HG03103 (cell line): ENCODE measurements at regions not wholly inside any gene's neighbourhood (a gene's known extent, or its start where the extent isn't known, plus 50 kb on each side); places are given as distances from the start of the nearest gene placed in this dataset.
"Not testable (repeated sequence)": the region's sequence is repeated elsewhere in the genome, so short reads cannot be mapped to it uniquely, and the experiment has no call there.

Source experiments
- ATAC-seq: cut with Tn5 transposase; IDR thresholded peaks from one replicate; pipeline ENCODE4 v1.9.1; 2021; ENCODE audit warnings: low read depth; ENCODE audit not compliant: unreplicated experiment

- no peak for ATAC-seq
Measured at GRCh38 chr3:139131951-139132350, 87.3 kb upstream of the PRR23C start.

GRCh38 chr3:139132976-139133375, 88.3 kb upstream of the PRR23C start:
- no peak for ATAC-seq

- no peak for ATAC-seq
Measured at GRCh38 chr3:139134678-139135372, 90.1 kb upstream of the PRR23C start.

- no peak for ATAC-seq
Measured at GRCh38 chr3:139135657-139136056, 91.0 kb upstream of the PRR23C start.

GRCh38 chr3:139136469-139137202, 91.9 kb upstream of the PRR23C start:
- ATAC-seq, result no peak

GRCh38 chr3:139140553-139140952, 95.9 kb upstream of the PRR23C start:
- no peak for ATAC-seq

GRCh38 chr3:139145980-139146379, 101.3 kb upstream of the PRR23C start:
- not testable (repeated sequence) for ATAC-seq

- ATAC-seq, result no peak
Measured at GRCh38 chr3:139151530-139151929, 106.8 kb upstream of the PRR23C start.

- not testable (repeated sequence) for ATAC-seq
Measured at GRCh38 chr3:139153434-139153833, 108.7 kb upstream of the PRR23C start.

GRCh38 chr3:139157161-139157932, 112.7 kb upstream of the PRR23C start:
- ATAC-seq, result no peak

- ATAC-seq, result no peak
Measured at GRCh38 chr3:139159356-139159755, 114.7 kb upstream of the PRR23C start.

GRCh38 chr3:139173372-139174108, 128.8 kb upstream of the PRR23C start:
- ATAC-seq, result no peak

- ATAC-seq, result no peak
Measured at GRCh38 chr3:139180489-139180888, 135.8 kb upstream of the PRR23C start.

- no peak for ATAC-seq
Measured at GRCh38 chr3:139182143-139182542, 137.5 kb upstream of the PRR23C start.

- ATAC-seq, result no peak
Measured at GRCh38 chr3:139182598-139182997, 137.9 kb upstream of the PRR23C start.

GRCh38 chr3:139185527-139185926, 140.8 kb upstream of the PRR23C start:
- no peak for ATAC-seq

- ATAC-seq, result no peak
Measured at GRCh38 chr3:139187154-139187553, 142.5 kb upstream of the PRR23C start.

GRCh38 chr3:139187648-139188047, 143.0 kb upstream of the PRR23C start:
- no peak for ATAC-seq

- ATAC-seq, result no peak
Measured at GRCh38 chr3:139189943-139190342, 145.3 kb upstream of the PRR23C start.

GRCh38 chr3:139194421-139194820, 149.4 kb upstream of the MRPS22 start:
- ATAC-seq, result not testable (repeated sequence)

- ATAC-seq, result not testable (repeated sequence)
Measured at GRCh38 chr3:139196146-139196545, 147.7 kb upstream of the MRPS22 start.
